Skin epidermis (tissue), 12 donors: ENCODE measurements at regions not wholly inside any gene's neighbourhood (a gene's known extent, or its start where the extent isn't known, plus 50 kb on each side); places are given as distances from the start of the nearest gene placed in this dataset.
"Not testable (repeated sequence)": the region's sequence is repeated elsewhere in the genome, so short reads cannot be mapped to it uniquely, and the experiment has no call there.

Experiments used
- H3K27ac ChIP-seq, 21 experiments: fragments of 200-600 bp; sonication (generic) in 11 of 21; one replicate each; pipeline ENCODE4 v1.5.0; 2020; ENCODE audit warnings: mild to moderate bottlenecking in 3 of 21, inconsistent platforms in 2 of 21, moderate library complexity in 2 of 21
- H3K4me3 ChIP-seq, 7 experiments: fragments of 200-600 bp; sonication (generic) in 2 of 7; one replicate each; pipeline ENCODE4 v1.5.0; 2020; ENCODE audit warnings: inconsistent platforms in 2 of 7, mild to moderate bottlenecking in 2 of 7, moderate library complexity in 1 of 7

- no peak overlapping the region for H3K27ac ChIP-seq
- peak overlapping the region in 1 of 7 experiments; percentile 19 for H3K4me3 ChIP-seq
Measured at GRCh38 chr5:176133877-176134276, 104.3 kb upstream of the SIMC1 start.

DNA sequence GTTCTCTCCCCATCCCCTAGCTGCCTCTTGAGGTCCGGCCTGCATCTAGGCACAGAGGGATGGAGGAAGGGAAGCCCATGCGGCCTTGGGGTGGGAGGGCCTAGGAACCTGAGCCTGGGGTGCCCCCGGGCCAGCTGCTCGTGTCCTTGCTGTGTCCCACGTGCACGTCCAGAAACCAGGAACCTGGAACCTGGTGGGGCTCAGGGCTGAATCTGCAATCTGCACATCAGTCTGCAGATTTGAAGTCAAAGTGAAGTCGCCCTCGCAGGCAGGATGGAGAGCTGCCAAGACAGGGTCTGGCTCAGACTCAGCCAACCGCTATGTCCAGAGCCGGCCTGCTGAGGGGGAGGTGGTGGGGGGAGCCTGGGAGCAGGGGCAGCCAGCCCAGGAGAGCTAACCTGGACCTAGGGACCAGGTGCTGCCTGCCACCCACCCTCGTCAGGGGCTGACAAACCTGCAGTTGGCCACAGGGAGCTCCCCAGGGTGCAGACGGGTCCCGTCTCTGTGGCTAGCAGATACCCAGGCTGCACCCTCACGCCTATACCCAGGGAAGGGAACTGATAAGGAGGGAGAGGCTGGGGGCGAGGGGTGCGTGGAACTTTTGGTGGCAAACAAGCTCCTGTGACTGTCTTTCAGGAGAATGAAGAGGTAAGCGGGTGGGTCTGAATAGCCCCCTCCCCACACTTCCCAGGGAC, 103.5 kb upstream of the SIMC1 start:
- no peak overlapping the region for H3K27ac ChIP-seq
- no peak overlapping the region for H3K4me3 ChIP-seq

DNA sequence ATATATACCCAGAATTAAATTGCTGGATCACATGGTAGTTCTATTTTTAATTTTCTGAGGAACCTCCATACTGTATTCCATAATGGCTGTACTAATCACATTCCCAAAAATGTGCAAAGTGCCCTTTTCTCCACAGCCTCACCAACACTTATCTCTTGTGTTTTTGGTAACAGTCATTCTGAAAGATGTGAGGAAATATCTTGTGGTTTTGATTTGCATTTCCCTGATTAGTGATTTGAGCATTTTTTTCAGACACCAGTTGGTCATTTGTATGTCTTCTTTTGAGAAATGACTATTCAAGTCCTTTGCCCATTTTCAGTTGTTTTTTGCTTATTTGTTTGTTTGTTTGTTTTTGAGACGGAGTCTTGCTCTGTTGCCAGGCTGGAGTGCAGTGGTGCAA, 98.1 kb upstream of the SIMC1 start:
- not testable (repeated sequence) for H3K4me3 ChIP-seq, H3K27ac ChIP-seq

- no peak overlapping the region for H3K27ac ChIP-seq
Measured at GRCh38 chr5:176144508-176144907, 93.7 kb upstream of the SIMC1 start.

GRCh38 chr5:176149948-176150347, 88.3 kb upstream of the SIMC1 start:
- not testable (repeated sequence) for H3K27ac ChIP-seq, H3K4me3 ChIP-seq

More at GRCh38 chr5:176144508-176144907, 93.7 kb upstream of the SIMC1 start:
- H3K4me3 ChIP-seq = no peak overlapping the region

DNA sequence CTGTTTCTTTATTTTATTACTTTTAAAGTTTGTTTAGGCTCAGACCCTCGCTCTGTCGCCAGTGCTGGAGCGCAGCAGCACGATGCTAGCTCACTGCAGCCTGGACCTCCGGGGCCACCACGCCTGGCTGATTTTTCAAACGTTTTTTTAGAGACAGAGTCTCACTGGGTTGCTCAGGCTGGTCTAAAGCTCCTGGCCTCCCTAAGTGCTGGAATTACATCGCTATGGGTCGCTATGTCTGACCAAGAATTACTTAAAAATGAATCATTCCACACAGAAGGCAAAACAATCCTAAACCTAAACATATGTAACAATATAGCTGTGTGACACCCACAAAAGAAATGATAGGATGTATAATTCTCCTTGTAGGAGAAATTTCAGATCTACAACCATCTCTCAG, 86.9 kb upstream of the SIMC1 start:
- Histone ChIP-seq H3K4me3 (no peak overlapping the region), H3K27ac (no peak overlapping the region)

- Histone ChIP-seq H3K27ac (no peak overlapping the region), H3K4me3 (no peak overlapping the region)
Measured at GRCh38 chr5:176152191-176152929, 85.9 kb upstream of the SIMC1 start.

DNA sequence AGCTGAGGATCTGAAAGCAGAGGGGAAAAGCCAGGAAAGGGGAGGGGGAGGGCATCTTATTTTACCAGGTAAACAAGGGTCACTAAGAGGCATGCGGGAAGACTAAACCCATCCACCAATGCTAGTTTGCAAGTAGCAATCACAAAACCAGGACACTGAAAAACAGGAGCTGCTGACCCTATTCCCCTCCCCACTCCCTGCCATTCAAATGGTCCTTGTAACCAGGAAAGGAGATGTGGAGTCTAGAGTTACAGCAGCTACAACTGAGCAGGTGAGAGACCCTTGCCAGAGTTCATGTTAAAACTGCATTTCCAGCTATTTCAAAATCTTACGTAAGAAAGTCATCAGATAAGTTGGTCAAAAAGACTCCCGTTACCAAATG, 85.3 kb upstream of the SIMC1 start:
- no peak overlapping the region for H3K4me3 ChIP-seq
- no peak overlapping the region for H3K27ac ChIP-seq

GRCh38 chr5:176153741-176154140, 84.5 kb upstream of the SIMC1 start:
- Histone ChIP-seq H3K27ac (no peak overlapping the region), H3K4me3 (no peak overlapping the region)

DNA sequence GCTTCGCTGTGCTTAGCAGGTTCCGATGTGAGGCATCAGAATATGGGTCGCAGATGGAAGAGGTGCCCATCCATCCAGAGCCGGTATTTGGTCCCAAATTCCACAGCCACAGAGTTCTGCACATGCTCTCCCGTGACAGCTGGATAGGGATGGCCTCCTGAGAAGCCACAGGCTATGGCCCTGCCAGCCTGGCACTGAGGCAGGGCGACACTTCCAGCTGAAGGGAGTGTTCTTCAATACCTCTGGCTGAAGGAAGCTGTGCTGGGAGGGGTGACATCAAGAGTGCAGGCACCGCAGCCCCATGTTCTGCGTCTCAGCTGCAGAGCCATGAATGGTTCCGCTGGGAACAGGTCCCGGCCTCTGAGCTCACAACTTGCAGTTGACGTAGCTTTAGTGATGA, 83.4 kb upstream of the SIMC1 start:
- Histone ChIP-seq H3K4me3 (no peak overlapping the region), H3K27ac (no peak overlapping the region)

DNA sequence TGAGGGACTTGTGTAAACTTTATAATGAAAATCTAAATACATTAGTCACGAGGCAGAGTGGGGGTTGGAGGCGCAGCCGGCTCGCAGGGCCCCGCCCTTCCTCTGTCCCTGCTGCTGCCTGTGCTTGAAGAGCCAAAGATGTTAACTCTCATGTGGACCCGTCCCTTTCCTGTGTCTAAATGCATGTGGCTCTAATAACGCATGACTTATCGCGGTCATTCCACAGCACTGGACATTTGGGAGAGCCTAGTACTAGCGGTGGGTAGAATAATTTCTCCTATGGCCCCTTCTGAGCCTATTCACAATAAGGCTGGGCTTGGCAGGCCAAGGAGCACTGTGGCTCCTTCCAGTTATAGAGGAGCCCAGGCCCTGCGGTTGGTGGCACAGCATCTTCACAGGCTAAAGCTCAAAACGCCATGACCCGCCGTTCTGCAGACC, 82.3 kb upstream of the SIMC1 start:
- Histone ChIP-seq H3K27ac (no peak overlapping the region), H3K4me3 (no peak overlapping the region)

GRCh38 chr5:176157656-176158055, 80.6 kb upstream of the SIMC1 start:
- H3K4me3 ChIP-seq = no peak overlapping the region
- no peak overlapping the region for H3K27ac ChIP-seq

- H3K27ac ChIP-seq = no peak overlapping the region
- H3K4me3 ChIP-seq = no peak overlapping the region
Measured at GRCh38 chr5:176161431-176161830, 76.8 kb upstream of the SIMC1 start.

GRCh38 chr5:176162198-176162597, 76.0 kb upstream of the SIMC1 start:
- no peak overlapping the region for H3K4me3 ChIP-seq
- H3K27ac ChIP-seq = no peak overlapping the region

- H3K27ac ChIP-seq = no peak overlapping the region
Measured at GRCh38 chr5:176162888-176163287, 75.3 kb upstream of the SIMC1 start.

GRCh38 chr5:176166427-176166826, 71.8 kb upstream of the SIMC1 start:
- Histone ChIP-seq H3K4me3 (no peak overlapping the region), H3K27ac (no peak overlapping the region)

More at GRCh38 chr5:176162888-176163287, 75.3 kb upstream of the SIMC1 start:
- H3K4me3 ChIP-seq = no peak overlapping the region

DNA sequence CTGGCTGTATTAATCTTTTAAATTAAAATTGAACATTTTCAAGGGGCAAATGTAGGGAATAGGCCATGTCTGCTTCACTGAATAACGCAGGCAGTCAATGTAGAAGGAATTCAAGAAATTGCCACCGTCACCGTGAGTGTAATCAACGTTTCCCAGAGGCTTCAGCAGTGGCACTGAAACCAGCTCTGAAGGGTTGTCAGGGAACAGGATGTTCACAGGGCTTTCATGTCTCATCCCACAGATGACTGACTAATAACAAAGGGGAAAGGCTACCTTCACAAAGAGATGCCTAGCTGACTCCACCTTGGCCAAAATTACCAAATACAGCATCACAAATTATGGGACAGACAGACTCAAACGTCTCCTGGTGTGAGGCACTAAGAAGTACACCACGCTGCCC, 70.4 kb upstream of the SIMC1 start:
- no peak overlapping the region for H3K27ac ChIP-seq
- no peak overlapping the region for H3K4me3 ChIP-seq

DNA sequence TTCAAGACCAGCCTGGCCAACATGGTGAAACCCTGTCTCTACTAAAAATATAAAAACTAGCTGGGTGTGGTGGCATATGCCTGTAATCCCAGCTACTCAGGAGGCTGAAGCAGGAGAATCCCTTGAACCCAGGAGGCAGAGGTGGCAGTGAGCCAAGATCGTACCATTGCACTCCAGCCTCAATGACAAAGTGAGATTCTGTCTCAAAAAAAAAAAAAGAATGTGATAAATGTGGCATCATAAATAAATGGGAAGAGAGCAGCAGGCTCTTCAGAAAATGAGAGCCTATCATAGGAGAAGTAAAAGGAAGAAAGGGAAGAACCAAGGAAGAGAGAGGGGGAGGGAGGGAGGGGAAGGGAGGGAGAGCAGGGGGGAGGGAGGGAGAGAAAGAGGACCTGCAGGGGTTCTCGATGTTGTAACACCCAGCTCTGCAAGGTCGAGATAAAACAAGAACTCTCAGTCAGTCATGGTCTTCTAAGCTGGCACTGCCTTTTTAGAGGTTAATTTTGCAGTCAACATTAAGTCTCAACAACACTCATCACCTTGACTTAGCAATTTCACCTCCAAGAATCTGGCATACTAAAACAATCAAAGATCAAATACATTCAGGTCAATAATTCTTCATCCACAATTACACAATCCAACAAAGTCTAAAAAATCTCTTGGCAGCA, 68.7 kb upstream of the SIMC1 start:
- H3K27ac ChIP-seq = no peak overlapping the region
- no peak overlapping the region for H3K4me3 ChIP-seq

GRCh38 chr5:176170084-176170483, 68.1 kb upstream of the SIMC1 start:
- Histone ChIP-seq H3K4me3 (no peak overlapping the region), H3K27ac (no peak overlapping the region)

DNA sequence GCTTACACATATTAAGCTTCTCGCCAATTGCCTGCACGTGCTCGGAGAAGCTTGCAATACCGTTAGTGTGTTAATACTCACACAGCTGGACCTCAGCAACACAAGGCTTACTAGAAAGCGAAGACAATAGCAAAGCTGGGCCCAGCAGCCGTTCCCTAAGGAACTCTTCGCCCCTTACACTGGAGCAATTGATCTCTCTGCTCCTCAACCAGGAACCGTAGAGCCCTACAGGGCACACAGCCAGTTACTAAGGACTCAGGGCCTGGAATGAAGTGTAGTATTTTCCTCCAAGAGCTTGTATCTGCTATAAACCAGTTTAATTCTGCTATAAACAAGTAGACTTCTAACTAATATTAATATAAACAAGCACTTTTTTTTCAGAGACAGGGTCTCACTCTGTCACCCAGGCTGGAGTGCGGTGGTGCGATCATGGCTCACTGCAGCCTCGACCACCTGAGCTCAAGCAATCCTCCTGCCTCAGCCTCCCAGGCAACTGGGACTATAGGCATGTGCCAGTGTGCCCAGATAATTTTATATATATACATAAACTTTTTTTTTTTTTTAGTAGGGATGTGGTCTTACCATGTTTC, 67.0 kb upstream of the SIMC1 start:
- H3K27ac ChIP-seq = no peak overlapping the region
- no peak overlapping the region for H3K4me3 ChIP-seq

GRCh38 chr5:176172246-176172645, 66.0 kb upstream of the SIMC1 start:
- Histone ChIP-seq H3K27ac (no peak overlapping the region), H3K4me3 (no peak overlapping the region)
